HPDE6-E6E7 (cell line): ENCODE measurements at regions not wholly inside any gene's neighbourhood (a gene's known extent, or its start where the extent isn't known, plus 50 kb on each side); places are given as distances from the start of the nearest gene placed in this dataset.

Source experiments
- DNase-seq: peaks from one replicate; pipeline ENCODE4 v3.0.0; 2011; ENCODE audit warnings: missing footprints; ENCODE audit errors: extremely low spot score

DNA sequence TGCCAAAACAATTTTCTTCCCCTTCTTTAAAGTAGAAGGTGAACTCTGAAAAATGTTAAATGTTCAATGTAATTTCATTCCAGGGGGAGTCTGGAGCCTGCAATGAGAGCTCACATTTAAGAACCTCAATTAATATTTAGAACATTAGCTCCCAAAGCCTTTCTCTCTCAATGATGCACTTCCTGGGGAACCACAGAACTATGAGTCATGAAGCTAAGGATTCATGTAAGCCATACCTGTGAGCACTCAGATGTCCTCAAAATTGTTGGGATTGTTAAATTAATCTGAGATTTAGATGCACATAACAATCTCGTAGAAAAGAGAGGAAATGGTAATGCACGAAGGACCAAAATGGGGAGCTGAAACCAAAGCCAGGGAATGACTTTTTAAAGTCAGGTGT, 244.2 kb upstream of the LRIG1 start:
- DNase-seq, result no peak

DNA sequence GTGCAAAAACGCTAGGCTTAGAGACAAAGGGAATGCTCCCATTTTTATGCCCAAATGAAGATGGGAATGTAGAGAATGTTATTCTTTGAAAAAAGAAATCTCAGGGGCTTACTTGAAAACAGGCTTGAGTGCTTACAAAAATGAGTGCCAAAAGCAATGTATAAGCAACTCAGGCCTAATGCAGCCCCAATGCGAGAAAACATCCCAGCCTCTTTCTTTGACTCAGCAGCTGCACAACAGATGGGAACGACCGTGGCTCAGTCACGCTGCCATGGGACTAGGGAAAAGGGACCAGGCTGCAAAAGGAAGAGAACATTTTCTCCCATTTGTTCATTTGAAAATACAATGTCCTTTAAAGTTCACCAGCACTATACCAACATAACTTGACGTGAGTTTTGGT, 246.4 kb upstream of the LRIG1 start:
- DNase-seq, result no peak

DNA sequence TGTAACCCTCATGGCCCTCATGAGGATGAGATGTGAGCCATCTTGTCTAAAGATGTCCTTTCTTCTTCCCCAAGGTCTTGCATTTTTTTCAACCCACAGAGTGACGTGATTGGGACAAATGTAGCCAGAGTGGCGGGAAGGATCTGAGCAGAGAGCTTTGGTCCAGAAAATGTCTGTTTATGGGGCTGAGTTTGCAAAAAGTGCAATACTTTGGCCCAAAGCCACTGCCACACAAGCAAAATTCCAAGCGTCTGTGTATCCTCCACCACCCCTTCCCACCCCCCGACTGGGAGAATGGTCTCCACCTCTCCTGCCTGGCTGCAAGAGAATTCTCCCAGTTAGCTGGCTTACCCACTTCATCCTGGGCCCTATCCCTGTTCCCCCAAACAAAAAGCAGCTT, 246.9 kb upstream of the LRIG1 start:
- DNase-seq, result no peak

DNA sequence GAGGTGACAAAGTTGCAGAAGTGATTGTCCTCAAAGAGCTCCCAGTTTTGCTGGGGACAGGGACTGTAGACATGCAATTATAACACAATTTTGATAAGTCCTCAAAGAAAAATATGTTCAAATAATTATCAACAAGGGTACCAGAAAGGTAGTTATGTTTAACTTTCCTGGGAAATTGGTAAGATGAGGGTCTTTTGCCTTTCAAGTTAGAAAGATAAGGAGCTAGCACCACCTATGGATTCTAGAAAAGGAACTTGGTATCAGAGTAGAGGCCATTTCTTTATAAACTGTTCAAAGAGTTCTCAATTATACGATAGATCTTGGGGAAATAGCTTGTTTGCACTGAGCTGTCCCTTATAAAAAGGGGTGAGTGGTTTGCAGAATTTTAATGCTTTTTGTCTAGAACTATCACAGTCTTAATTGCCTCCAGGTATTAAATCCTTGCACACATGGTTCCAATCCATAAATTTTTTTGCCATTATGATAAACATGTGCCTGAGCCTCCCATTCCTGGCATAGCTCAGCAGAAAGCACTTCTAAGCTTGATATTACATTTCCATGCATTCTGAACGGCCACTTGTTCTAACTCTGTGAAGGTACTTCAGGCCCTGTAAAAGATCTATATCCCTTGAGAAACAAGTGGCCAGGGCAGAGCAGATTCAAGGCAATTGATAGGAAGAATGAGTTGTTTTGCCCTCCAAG, 247.5 kb upstream of the LRIG1 start:
- no peak for DNase-seq

DNA sequence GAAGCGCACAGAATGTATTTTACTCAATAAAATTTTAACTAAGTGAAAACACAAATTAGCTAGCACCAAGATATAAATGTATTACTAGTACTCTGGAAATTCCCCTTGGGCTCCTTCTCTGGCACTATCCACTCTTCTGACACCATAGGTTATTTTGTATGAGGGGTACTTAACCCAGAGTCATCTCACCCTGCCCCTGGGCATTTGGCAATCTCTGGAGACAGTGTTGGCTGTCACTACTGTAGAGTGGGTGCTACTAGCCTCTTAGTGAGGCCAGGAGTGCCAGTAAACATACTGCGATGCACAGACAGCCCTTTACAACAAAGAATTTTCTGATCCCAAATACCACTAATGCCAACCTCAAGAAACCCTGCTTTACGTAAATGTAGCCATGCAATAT, 246.3 kb upstream of the KBTBD8 start:
- DNase-seq, result no peak

DNA sequence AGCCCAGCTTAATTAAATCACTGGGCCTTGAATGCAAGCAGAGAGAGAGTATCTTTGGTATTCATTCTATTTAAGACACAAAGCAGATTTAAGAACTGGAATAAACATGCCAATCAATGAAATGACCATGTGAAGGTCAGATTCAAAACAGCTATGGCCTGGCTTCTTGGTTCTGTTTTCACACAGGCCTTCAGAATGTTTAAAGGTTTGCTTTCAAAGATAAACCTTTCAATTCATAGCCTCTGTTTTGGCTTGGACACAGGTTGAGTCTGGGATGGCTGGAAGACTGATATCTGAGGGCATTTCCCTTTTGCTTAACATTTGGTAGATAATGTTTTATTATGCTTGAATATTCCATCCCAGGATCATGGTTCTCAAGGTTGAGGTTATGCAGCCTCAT, 244.4 kb upstream of the KBTBD8 start:
- no peak for DNase-seq

DNA sequence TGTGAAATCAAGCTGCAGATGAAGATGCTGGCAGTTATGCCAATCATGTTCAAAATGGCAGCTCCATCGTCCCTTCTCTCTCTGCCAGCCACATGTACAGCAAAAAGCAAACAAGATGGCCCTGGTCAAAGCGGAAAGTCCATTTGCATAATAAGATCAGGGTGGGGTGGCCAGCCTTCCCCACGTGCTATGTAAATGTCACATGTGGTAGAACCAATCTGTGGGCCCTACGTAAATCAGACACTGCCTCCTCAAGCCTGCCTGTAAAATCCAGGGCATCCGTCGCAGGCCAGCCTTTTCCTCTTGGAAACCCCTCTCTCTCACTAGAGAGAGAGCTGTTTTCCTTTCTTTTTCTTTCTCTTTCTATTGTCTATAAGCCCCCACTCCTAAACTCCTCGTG, 243.5 kb upstream of the KBTBD8 start:
- no peak for DNase-seq

DNA sequence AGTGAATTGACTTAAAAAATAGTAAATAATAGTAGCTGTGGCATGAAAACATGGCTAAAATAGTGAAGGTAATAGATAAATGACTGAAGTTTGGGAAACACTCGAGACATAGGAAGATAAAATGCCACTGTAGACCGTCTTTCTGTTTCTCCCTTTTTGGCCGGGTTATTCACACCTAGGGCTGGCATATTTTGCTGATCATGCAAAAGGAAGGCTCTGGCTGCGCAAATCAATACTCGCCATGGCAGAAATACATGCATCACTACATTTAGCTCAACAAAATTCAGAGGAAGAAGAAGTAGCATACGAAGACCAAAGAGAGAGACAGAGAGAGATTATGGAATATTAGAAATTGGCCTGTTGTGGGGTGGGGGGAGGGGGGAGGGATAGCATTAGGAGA, 242.2 kb upstream of the KBTBD8 start:
- no peak for DNase-seq

DNA sequence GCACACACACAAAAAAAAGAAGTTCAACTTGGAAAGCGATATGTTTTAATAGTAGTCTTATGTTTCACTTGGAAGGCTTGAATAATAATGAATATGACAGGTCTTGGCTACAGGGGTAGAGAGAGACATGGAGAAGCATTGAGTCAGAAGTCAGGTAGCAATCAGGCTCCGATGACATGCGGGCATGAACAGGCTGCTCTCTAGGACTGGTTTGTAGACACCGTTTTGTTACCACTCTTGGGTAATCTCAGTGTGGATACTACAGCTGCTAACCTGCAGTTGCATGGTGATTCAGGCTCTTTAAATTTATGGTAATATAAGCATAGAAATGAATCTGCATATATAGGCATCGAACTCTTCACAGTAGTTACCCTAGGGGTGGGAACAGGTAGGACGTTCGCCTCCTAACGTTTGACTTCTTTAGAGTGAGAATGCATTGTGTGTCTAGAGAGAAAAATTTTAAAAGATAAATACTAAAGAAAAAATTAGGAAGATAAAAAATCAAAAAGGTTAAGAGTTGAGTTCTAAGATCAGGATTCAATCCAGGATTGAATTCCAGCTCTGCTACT, 241.6 kb upstream of the KBTBD8 start:
- no peak for DNase-seq

DNA sequence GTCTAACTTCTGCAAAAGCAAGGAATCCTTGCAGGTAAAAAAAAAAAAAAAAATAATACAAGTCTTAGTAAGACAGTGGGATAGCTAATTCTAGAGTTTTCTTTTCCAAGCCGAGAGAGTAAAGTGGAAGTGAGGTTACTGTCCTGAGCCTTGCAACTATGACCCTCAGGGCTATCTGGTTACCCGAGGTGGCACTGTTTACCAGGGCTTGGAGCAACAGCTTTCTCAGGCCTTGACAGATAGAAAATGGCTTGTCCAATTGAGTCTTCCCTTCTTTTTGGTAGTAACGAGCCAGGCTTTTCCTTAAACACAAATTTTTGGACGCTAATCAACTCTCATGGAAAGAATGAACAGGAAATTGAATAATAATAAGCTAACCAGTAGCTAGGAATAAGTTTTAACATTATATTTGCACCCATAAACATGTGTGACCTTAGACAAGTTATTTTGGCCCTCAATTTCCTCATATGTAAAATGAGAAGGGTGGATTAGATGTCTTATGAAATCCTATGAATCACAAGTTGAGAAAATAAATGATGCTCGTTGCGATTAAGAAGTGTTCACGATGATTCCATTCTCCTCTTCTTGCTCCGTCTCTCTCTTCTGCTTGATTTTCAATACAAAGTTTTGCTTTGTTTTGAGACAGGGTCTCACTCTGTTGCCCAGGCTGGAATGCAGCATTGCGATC, 236.9 kb upstream of the KBTBD8 start:
- DNase-seq, result no peak

DNA sequence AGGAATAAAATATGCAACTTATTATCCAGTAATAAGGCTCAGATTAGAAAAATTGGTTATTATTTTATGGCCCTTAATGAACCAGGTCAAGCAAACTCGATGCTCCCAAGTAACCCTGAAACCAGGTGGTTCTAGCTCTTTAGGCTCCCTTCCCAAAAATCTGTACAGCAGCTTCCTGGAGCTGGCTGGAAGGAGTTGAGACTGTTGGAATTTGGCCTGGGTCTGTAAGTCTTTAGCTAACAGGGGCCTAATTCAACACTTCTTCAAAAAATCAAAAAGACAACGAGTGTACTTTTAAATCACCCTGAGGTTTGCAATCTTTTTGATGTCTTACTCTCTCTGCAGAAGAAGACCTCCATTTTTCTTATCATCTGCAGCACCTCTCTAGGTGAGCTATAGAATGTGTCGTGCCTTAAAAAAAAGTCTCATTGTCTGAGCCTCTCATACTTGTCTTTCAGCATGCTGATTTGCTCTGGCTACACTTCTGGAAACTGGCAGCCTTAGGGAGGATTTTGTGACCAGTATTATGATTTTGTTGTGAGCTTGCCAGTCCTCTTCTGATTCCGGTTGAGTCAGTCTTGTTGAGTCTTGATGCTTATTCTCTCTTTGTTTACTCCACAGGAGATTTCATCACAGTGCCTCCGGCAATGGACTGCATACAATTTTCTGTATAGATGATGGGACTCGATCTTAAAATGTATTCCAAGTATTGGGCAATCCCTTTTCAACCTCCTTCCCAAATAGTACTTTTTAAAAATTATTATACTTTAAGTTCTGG, 235.0 kb upstream of the KBTBD8 start:
- peak; percentile 5 for DNase-seq

DNA sequence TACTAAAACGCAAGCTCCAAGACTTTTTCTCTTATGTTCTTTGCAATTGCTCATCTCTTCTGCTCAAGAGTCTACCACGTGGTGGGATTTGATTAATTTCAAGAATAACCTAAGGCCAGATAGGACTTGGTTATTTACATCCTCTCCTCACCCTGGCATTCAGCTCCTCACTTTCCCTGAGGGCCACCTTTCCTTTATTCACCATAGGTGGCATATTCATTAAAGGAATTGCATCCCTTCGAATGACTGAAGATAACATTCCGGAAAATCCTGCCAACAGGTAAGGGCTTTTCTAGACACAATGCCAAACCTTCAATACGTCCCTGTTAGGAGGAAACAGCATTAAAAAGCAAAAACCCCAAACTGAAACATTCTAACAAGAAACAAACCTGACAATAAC, 220.0 kb upstream of the KBTBD8 start:
- no peak for DNase-seq

DNA sequence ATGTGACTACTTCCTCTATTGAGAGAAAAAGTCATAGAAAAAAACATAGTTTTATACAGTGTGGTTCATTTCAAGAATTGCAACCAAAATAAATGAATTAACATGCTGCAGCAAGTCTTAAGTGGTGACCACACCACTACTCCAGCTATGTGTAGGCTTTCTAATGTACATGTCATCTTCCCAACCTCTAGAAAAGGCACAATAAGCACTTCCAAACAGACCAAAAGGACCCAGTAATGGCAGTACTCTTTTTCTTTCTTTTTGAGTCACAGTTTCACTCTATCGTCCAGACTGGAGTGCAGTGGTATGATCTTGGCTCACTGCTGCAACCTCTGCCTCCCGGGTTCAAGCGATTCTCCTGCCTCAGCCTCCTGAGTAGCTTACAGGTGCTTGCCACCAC, 219.3 kb upstream of the KBTBD8 start:
- DNase-seq, result no peak

DNA sequence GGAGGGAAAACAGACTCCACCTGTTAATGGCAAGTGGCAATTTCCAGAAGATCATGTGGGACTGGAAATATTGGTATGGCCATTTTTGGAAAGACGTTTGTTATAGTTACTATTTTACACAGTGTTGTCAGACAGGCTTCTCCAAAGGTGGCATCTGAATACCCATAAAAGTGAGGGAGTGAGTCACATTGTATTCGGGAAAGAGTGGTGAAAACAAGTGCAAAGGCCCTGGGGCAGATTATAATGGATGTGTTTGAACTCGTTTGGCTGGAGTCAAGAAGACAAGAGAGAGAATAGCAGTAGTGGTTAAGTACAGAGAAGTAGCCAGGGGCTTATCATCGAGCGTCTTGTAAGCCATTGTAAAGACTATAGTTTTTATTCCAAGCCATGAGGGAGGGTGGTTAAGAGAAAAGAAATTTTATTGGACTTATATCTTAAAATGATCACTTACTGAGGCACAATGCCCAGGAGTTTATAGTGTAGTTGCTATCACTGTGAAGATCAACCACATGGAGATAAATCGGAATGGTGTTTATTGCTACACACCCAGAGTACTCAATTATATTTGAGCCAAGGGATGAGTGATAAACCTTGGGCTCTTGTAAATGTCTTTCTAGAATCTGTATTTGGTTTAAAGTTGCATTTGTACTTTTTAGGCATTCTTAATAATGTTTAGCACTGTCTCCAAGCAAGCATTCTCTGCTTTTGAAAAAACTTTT, 212.8 kb upstream of the KBTBD8 start:
- no peak for DNase-seq

DNA sequence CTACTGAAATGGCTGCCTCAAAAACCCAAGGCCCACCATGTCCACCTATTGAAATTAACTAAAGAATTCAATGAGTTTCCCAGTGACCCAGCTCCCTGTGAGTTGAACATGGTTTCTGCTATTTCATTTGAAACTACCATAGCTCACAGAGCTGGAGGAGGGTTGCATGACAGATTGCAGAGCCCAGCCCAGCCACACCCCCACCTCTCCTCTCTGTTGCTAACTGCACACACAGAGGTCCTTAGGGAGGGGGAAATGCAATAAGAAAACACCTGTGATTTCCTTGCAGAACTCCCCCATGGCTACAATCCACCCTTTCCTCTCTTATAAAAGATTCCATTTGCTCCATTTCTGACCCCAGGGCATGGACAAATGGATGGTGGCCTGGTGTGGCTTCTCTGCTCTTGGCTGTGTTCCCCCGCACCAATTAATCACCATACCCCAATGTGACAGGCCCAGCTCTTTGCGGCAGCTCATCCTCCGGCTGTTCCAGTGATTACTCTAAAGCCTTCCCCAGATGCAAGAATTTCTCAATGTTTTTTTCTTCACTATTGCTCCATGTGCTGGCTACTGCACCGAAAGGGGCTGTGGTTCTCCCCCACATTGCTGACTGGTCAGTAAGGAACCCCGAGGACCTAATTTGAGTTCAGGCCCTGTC, 208.4 kb upstream of the KBTBD8 start:
- DNase-seq, result no peak

DNA sequence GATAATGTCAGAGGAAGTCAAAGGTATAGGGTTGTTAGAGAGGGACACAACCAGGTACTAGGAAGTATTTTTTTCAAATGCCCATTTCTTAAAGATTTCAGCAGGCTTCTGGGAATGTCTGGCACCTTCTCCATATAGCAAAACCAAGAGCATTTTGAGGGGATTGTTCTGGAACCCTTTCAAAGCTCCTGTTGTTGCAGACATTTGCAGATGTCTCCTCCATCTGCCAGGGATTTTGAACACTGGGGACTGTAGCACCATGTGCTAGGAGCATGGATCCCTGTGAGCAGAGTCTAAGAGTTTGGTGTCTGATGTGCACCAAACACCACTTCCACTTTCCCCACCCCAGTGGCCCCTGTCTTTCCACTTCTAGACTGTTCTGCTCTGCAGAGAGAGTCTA, 206.0 kb upstream of the KBTBD8 start:
- DNase-seq, result no peak

DNA sequence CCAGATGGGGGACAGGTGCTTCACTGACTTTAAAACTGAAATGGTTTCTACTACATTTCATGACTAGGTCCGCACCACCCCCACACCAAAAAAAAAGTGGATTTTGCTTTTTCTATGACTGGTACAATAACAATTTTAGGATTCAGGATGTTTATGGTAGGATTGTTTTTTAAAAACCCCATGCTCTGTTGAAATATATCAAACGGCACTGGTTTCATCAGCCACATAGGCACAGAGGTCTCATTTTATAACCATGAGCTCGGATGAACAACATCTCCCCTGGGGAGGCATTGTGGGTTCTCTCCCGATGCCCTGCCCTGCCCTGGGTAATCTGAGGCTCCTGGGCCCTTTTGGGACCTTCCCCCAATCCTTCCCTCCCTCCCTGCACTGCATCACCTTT, 202.7 kb upstream of the KBTBD8 start:
- no peak for DNase-seq

DNA sequence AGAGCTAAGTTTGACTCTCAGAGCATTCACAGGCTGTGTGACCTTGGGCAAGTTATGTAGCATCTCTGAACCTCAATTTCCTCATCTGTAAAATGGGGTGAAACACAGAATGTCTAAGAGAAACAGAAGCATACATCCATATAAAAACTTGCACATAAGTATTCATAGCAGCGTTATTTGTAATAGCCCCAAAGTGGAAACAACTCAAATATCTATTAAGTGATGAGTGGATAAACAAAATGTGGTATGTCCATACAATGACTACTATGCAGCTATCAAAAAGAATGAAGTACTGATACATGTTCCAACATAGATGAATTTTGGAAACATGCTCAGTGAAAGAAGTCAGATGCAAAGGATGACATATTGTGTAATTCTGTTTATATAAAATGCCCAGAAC, 201.8 kb upstream of the KBTBD8 start:
- DNase-seq, result no peak

DNA sequence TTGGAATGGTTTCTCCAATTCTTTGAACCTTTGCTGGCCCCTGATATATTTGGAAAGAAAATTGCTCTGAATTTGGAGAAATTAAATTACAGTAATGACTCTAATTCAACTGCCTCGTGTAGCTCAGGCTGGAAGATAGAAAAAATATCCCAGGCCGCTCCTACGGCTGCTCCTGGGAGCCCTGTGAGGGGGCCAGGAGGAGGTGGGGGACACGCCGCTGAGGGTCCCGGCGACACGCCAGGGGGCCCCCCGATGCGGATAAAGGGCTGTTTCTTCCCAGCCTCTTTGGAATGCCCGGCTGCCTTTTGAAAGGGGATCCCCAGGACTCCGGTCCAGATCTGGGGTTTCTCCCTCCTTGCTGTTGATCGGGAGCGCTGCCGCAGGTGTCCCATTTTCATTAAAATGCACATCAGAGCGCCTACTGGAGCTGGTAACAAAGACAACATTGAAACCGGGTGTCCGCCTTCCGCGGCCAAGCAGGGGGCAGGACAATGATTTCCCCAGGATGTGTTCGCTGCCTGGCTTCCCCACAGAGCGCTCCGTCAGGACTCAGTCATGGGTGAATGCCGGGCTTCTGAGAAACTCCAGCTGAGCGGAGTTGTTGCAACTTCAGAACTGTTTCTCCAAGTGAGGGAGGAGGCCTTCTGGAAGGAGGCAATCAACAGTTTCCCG, 200.1 kb upstream of the KBTBD8 start:
- no peak for DNase-seq

DNA sequence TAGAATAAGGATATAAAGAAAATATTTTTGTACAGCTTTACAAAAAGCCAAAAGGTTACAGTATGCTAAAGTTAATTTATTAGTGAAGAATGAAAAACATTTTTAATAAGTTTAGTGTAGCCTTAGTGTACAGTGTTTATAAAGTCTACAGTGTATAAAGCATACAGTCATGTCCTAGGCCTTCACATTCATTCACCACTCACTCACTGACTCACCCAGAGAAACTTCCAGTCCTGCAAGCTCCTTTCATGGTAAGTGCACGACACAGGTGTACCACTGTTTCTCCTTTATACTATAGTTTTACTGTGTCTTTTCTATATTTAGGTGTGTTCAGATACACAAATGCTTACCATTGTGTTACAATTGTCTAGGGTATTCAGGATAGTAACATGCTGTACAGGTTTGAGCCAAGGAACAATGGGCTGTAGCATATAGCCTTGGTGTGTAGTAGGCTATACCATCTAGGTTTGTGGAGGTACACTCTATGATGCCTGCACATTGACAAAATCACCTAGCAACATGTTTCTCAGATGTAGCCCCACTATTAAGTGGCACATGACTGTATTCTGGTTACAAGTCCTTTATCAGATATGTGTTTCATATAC, 197.1 kb upstream of the KBTBD8 start:
- DNase-seq, result no peak

DNA sequence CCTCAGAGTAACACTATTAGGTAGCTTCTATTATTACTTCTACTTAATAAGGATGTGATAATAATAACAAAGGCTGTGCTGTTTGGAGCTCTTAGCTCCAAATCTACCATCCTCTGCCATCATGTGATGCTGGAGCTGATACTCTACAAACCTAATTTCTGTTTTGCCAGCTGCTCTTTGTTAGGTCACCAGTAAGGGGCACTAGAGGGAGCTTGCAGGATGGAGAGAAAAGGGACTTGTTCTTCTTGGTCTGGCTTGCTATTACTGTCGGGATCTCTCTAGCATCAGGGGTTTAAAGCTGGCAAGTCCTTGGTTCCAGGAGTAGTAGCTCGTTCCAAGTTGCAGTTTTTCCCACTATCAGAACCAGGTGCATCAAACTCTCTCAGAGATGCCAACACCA, 194.9 kb upstream of the KBTBD8 start:
- DNase-seq, result no peak
